OCI-LY7 (cell line): ENCODE measurements at regions not wholly inside any gene's neighbourhood (a gene's known extent, or its start where the extent isn't known, plus 50 kb on each side); places are given as distances from the start of the nearest gene placed in this dataset.

Experiments used
- CTCF ChIP-seq: fragments of 200-600 bp; sonication (generic); conservative IDR thresholded peaks from 2 replicates; pipeline ENCODE4 v1.5.1; 2014; ENCODE audit warnings: mild to moderate bottlenecking, antibody characterized with exemption, low read length, moderate library complexity, mixed read lengths
- EZH2phosphoT487 ChIP-seq: fragments of 200-600 bp; sonication (generic); IDR thresholded peaks from 2 replicates; pipeline ENCODE4 v1.6.1; 2018; ENCODE audit warnings: low read depth, borderline replicate concordance, mild to moderate bottlenecking, mixed run types, antibody characterized with exemption, low read length, moderate library complexity, mixed read lengths

DNA sequence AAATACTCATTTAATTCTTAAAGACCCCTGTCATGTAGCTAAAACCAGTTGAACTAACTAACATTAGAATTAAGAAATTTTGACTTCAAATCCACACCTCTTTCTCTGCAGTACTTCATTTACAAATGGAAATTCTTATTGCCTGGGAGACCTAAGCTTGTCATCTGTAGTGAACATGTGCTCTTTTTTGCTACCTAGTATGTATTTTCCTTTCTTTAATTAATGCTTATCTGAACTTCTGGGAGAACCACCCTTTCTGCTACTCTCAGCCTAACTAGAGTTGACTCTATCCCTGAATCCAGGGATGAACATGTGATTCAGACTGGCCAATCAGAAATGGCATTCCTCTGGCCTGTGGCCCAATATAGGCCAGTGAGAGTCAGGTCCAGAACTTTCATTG lies 75.9 kb upstream of the A1CF start:
- TF ChIP-seq CTCF = no peak
- TF ChIP-seq EZH2phosphoT487 = no peak
